ENCODE measurements at regions not wholly inside any gene's neighbourhood (a gene's known extent, or its start where the extent isn't known, plus 50 kb on each side); places are given as distances from the start of the nearest gene placed in this dataset.

GRCh38 chr13:21988624-21989023 is 317.8 kb downstream of the FGF9 start:
- no peak for TF ChIP-seq REST (IDR thresholded peaks at IDR 0.05; ENCODE audit: insufficient read depth in 1 of 2, low read depth in 2 of 2, low read length in 2 of 2)
- no peak for TF ChIP-seq TAF1 (IDR thresholded peaks at IDR 0.05; ENCODE audit: borderline replicate concordance, insufficient read depth, low read length)
- TF ChIP-seq SIN3A (IDR thresholded peaks at IDR 0.05; ENCODE audit: borderline replicate concordance, insufficient read depth, low read length): no peak
- no peak for TF ChIP-seq POLR2AphosphoS5 (IDR thresholded peaks at IDR 0.05; ENCODE audit: low read depth, low read length)
- no peak for TF ChIP-seq FOXP2 (optimal IDR thresholded peaks at IDR 0.05; ENCODE audit: borderline replicate concordance, extremely low read depth, extremely low read length, insufficient read depth)

GRCh38 chr13:21996049-21996448 is 325.2 kb downstream of the FGF9 start:
- TF ChIP-seq TAF1 (IDR thresholded peaks at IDR 0.05; ENCODE audit: borderline replicate concordance, insufficient read depth, low read length): no peak
- no peak for TF ChIP-seq REST (IDR thresholded peaks at IDR 0.05; ENCODE audit: insufficient read depth in 1 of 2, low read depth in 2 of 2, low read length in 2 of 2)
- TF ChIP-seq SIN3A (IDR thresholded peaks at IDR 0.05; ENCODE audit: borderline replicate concordance, insufficient read depth, low read length): no peak
- no peak for TF ChIP-seq FOXP2 (optimal IDR thresholded peaks at IDR 0.05; ENCODE audit: borderline replicate concordance, extremely low read depth, extremely low read length, insufficient read depth)
- TF ChIP-seq POLR2AphosphoS5 (IDR thresholded peaks at IDR 0.05; ENCODE audit: low read depth, low read length): no peak

- TF ChIP-seq POLR2AphosphoS5 (IDR thresholded peaks at IDR 0.05; ENCODE audit: low read depth, low read length): no peak
- no peak for TF ChIP-seq REST (IDR thresholded peaks at IDR 0.05; ENCODE audit: insufficient read depth in 1 of 2, low read depth in 2 of 2, low read length in 2 of 2)
- no peak for TF ChIP-seq TAF1 (IDR thresholded peaks at IDR 0.05; ENCODE audit: borderline replicate concordance, insufficient read depth, low read length)
- no peak for TF ChIP-seq FOXP2 (optimal IDR thresholded peaks at IDR 0.05; ENCODE audit: borderline replicate concordance, extremely low read depth, extremely low read length, insufficient read depth)
Measured at GRCh38 chr13:21997726-21998125, 326.9 kb downstream of the FGF9 start.

GRCh38 chr13:21998279-21998990 is 327.6 kb downstream of the FGF9 start:
- TF ChIP-seq TAF1 (IDR thresholded peaks at IDR 0.05; ENCODE audit: borderline replicate concordance, insufficient read depth, low read length) (no peak), SIN3A (IDR thresholded peaks at IDR 0.05; ENCODE audit: borderline replicate concordance, insufficient read depth, low read length) (no peak), FOXP2 (optimal IDR thresholded peaks at IDR 0.05; ENCODE audit: borderline replicate concordance, extremely low read depth, extremely low read length, insufficient read depth) (no peak), POLR2AphosphoS5 (IDR thresholded peaks at IDR 0.05; ENCODE audit: low read depth, low read length) (no peak), REST (IDR thresholded peaks at IDR 0.05; ENCODE audit: insufficient read depth in 1 of 2, low read depth in 2 of 2, low read length in 2 of 2) (no peak)
